ENCODE measurements at regions not wholly inside any gene's neighbourhood (a gene's known extent, or its start where the extent isn't known, plus 50 kb on each side); places are given as distances from the start of the nearest gene placed in this dataset.
"Not testable (repeated sequence)": the region's sequence is repeated elsewhere in the genome, so short reads cannot be mapped to it uniquely, and the experiment has no call there.

- not testable (repeated sequence) for TF ChIP-seq CTCF, POLR2A (IDR thresholded peaks at IDR 0.05)
These were observed 92.4 kb upstream of the SH3BP4 start for GRCh38 chr2:234859330-234859872.
